Sigmoid colon (tissue), 6 donors: ENCODE measurements at regions not wholly inside any gene's neighbourhood (a gene's known extent, or its start where the extent isn't known, plus 50 kb on each side); places are given as distances from the start of the nearest gene placed in this dataset.
A peak's percentile ranks its signal among the peaks of the same experiment; 100 is the strongest.
"Not testable (repeated sequence)": the region's sequence is repeated elsewhere in the genome, so short reads cannot be mapped to it uniquely, and the experiment has no call there.

Experiments
- DNase-seq: peaks from one replicate; pipeline ENCODE4 v3.0.0-alpha.2; 2019
- H3K27ac ChIP-seq, 4 donors: fragments of 200-600 bp; sonication (generic); one replicate each; pipeline ENCODE4 v1.5.1; 2016 to 2019; ENCODE audit warnings: mild to moderate bottlenecking in 1 of 4
- H3K27me3 ChIP-seq, 3 donors: fragments of 200-600 bp; sonication (generic); one replicate each; pipeline ENCODE4 v1.5.1; 2019; ENCODE audit warnings: mild to moderate bottlenecking in 1 of 3
- H3K36me3 ChIP-seq, 4 donors: fragments of 200-600 bp; sonication (generic); one replicate each; pipeline ENCODE4 v1.5.1; 2016 to 2019
- H3K4me1 ChIP-seq, 4 donors: fragments of 200-600 bp; sonication (generic); one replicate each; pipeline ENCODE4 v1.5.1; 2017 to 2019
- H3K4me3 ChIP-seq, 4 donors: fragments of 200-600 bp; sonication (generic); one replicate each; pipeline ENCODE4 v1.5.1; 2017 to 2019; ENCODE audit warnings: mild to moderate bottlenecking in 2 of 4, moderate library complexity in 1 of 4
- H3K9me3 ChIP-seq, 4 donors: fragments of 200-600 bp in 3 of 4; sonication (generic) in 3 of 4; one replicate each; pipeline versions ENCODE4 v1.5.1 to v1.6.1; 2013 to 2019
- EP300 ChIP-seq, 4 donors: sonication (generic); formaldehyde crosslinking; IDR thresholded peaks; one replicate each; pipeline ENCODE4 v1.6.1; 2017; ENCODE audit warnings: antibody characterized with exemption in 4 of 4
- POLR2A ChIP-seq, 2 donors: fragments of 450-650 bp; IDR thresholded peaks; one replicate each; pipeline ENCODE4 v1.6.1; 2016; ENCODE audit warnings: antibody characterized with exemption in 2 of 2, mild to moderate bottlenecking in 2 of 2, moderate library complexity in 2 of 2
- POLR2AphosphoS5 ChIP-seq, 4 donors: sonication (generic); formaldehyde crosslinking; IDR thresholded peaks; one replicate each; pipeline ENCODE4 v1.6.1; 2017; ENCODE audit warnings: antibody characterized with exemption in 4 of 4
- WGBS, 2 donors: extraction: QIAGEN DNeasy Blood & Tissue Kit; methylation state at CpG; one replicate each; pipeline ENCODE4 v1.1.7; 2013; 5-methylcytosine and 5-hydroxymethylcytosine counted together
- intact Hi-C: fragments of 100-400 bp; cut with DNase I; formaldehyde crosslinking; loops from one replicate; pipeline ENCODE4 v1.15.1; 2023
- TF ChIP-seq, protein P1 (sequence below), 4 experiments: fragments of 450-650 bp in 3 of 4; fragments of 200-600 bp in 1 of 4; IDR thresholded peaks; one replicate each; pipeline ENCODE4 v1.5.1; 2016 to 2019; ENCODE audit warnings: antibody characterized with exemption in 4 of 4, mild to moderate bottlenecking in 3 of 4, moderate library complexity in 2 of 4
- donor health status: healthy with polysubstance abuse.
- donor health status: healthy.

DNA sequence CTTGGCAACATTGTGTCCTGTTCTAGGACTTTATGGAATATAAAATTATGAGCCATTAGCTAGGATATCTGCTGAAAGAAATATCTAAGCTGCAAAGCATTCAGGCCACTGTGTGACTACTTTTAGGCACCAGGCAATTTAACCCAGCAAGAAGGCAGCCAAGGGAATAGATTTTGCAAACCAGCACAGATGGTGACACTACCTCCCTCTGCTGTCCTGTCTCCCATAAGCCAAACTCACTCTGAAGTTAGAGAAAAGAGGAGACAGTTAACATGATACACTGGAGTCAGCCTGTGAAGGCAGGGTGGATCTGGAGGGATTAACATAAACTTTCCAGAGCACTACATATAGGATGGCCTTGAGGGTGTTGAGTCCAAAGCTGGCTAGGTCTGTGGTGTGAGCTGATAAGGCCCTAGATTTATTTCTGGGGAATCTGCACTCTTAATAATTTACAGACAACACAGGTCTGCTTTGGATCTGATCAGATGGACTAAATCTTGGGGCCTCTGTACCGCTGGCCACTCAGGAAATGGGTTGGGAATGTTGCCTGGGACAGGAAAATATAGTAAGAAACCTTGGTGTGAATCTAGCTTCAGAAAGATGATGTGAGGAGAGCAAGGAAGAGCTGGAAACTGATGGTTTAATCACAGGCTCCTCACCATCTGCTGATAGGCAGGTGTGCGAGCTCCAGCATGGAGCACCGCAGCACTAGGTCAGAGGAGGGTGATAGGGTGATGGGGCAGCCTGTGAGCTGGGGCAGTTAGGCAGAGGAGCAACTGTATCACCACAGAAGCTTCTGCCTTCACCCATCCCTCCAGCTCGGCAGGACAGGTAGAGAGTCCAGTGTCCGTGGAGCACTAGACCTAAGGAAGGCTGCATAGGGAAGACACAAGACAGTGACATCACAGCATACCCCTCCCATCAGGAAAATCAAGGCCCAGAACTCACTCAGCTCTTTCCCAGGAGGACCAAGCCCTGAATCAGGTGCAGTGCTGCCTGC lies 229.9 kb upstream of the PRSS1 start:
- WGBS, 2 donors = 78 to 85% methylated on average over 5 of the region's 5 CpGs
- intact Hi-C loops = no loop called here
- Histone ChIP-seq H3K9me3 (no peaks in the 10 kb centered on the region), H3K27me3 (no peaks in the 10 kb centered on the region), H3K36me3 (no peaks in the 10 kb centered on the region), H3K4me1 (no peaks in the 10 kb centered on the region), H3K4me3 (no peak overlapping the region), H3K27ac (no peak overlapping the region)
- TF ChIP-seq, protein P1, sequence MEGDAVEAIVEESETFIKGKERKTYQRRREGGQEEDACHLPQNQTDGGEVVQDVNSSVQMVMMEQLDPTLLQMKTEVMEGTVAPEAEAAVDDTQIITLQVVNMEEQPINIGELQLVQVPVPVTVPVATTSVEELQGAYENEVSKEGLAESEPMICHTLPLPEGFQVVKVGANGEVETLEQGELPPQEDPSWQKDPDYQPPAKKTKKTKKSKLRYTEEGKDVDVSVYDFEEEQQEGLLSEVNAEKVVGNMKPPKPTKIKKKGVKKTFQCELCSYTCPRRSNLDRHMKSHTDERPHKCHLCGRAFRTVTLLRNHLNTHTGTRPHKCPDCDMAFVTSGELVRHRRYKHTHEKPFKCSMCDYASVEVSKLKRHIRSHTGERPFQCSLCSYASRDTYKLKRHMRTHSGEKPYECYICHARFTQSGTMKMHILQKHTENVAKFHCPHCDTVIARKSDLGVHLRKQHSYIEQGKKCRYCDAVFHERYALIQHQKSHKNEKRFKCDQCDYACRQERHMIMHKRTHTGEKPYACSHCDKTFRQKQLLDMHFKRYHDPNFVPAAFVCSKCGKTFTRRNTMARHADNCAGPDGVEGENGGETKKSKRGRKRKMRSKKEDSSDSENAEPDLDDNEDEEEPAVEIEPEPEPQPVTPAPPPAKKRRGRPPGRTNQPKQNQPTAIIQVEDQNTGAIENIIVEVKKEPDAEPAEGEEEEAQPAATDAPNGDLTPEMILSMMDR (IDR thresholded peaks at IDR 0.05) = no peak
- TF ChIP-seq EP300 (IDR thresholded peaks at IDR 0.05) = no peak
- TF ChIP-seq POLR2AphosphoS5 (IDR thresholded peaks at IDR 0.05) = no peak
- TF ChIP-seq POLR2A (IDR thresholded peaks at IDR 0.05) = no peak
- no peak for DNase-seq

DNA sequence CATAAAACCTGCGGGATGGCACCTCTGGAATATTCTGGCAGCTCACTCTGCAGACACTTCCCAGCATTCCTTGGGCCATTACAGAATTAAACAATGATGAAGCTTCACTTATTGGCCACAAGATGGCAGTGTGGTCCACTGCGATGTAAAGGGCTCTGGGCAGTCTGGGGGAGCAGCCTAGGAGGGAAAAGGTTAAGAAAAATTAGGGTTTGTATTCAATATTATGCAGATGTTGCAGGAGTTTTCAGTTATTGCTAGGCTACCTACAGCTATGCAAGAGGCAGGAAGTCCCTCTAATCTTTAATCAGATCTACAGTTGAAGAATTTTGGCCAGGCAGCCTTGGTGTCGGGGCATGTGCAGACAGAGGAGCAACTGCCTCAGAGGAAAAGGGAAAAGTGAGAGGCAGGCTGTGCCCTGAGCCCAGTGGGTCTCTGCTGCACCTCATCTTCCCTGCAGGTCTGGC lies 233.2 kb upstream of the PRSS1 start:
- Histone ChIP-seq H3K27ac (no peak overlapping the region), H3K36me3 (no peaks in the 10 kb centered on the region), H3K4me3 (no peak overlapping the region), H3K27me3 (no peaks in the 10 kb centered on the region), H3K4me1 (no peaks in the 10 kb centered on the region), H3K9me3 (no peaks in the 10 kb centered on the region)
- WGBS, 2 donors = 25 to 28% methylated on average over 3 of the region's 3 CpGs
- intact Hi-C loops = no loop called here
- TF ChIP-seq EP300 (IDR thresholded peaks at IDR 0.05) (no peak), POLR2AphosphoS5 (IDR thresholded peaks at IDR 0.05) (no peak)
- TF ChIP-seq, protein P1 (IDR thresholded peaks at IDR 0.05) = peak in 2 of 4 experiments; percentile 45 to 52
- no peak for DNase-seq

DNA sequence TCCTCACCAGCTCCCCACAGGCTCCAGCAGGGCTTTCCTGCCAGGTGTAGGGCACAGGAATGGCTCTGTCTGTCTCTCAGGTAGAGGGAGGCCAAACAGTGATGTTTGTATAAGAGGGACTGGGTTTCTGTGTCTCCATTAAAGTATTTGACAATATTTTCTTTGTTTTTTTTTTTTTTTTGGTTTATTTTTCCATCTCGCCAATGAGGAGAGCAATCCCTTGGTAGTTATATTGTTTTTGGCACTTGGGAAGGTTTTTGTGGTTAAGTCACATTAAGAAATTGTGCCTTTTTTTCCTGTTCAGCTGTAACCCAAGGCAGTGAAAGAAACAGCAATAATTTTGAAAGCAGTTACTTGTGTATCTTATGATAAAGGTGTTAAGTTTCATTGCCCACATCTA lies 234.6 kb upstream of the PRSS1 start:
- H3K36me3 ChIP-seq, DNase-seq, H3K4me3 ChIP-seq, intact Hi-C loops, H3K27me3 ChIP-seq, H3K9me3 ChIP-seq, H3K27ac ChIP-seq, H3K4me1 ChIP-seq: not testable (repeated sequence)
- 22 to 41% methylated on average over 1 of the region's 1 CpG for WGBS, 2 donors

DNA sequence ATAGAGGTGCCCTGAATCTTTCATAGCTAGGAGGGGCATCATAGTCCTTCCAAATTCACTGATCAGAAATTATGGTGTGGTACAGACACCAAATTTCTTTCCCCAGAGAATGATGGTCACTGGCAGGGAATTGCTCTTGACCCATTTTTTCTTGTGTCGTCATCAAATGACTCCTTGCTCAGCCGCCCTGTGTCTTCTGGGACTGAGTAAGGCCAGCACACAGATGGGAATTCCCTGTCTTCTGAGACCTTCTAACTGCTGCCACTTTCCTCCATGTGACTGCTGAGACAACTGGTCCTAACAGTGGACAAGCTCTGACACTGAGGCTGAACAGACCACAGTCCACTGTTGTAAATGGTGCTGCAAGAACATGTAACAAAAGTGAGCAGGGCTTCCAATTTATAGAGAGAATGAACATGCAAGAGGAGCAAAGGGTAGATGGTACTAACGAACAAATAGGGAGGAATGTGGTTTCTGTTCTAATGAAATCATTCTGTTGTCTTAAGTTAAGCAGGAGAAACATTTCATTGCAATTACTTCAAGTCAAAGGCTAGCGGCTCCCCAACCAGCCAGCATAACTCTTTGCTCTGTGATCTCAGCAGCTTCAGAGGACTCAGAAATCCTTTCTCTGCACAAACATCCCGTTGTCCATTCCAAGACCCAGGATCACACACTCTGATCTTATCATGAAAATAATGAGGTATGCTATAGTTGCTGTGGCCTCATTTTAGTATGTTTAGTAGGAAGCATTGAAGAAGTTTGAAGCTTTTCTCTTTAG lies 235.9 kb upstream of the PRSS1 start:
- no peak for DNase-seq
- intact Hi-C loops = no loop called here
- no peaks in the 10 kb centered on the region for H3K4me1 ChIP-seq
- WGBS, 2 donors = 74 to 83% methylated on average over 5 of the region's 5 CpGs
- H3K36me3 ChIP-seq = no peaks in the 10 kb centered on the region
- H3K9me3 ChIP-seq = no peaks in the 10 kb centered on the region
- TF ChIP-seq EP300 (IDR thresholded peaks at IDR 0.05) = no peak
- TF ChIP-seq, protein P1 (IDR thresholded peaks at IDR 0.05) = no peak
- TF ChIP-seq POLR2A (IDR thresholded peaks at IDR 0.05) = no peak
- TF ChIP-seq POLR2AphosphoS5 (IDR thresholded peaks at IDR 0.05) = no peak
- no peak overlapping the region for H3K4me3 ChIP-seq
- H3K27ac ChIP-seq = no peak overlapping the region
- no peaks in the 10 kb centered on the region for H3K27me3 ChIP-seq

DNA sequence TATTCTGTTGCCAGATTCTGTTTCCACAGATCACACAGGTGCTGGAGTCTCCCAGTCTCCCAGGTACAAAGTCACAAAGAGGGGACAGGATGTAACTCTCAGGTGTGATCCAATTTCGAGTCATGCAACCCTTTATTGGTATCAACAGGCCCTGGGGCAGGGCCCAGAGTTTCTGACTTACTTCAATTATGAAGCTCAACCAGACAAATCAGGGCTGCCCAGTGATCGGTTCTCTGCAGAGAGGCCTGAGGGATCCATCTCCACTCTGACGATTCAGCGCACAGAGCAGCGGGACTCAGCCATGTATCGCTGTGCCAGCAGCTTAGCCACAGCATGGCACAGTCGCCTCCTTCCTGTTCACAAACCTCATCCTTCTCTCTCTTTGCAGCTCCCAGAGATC lies 237.5 kb upstream of the PRSS1 start:
- Histone ChIP-seq H3K9me3 (no peaks in the 10 kb centered on the region), H3K36me3 (no peaks in the 10 kb centered on the region), H3K27me3 (no peaks in the 10 kb centered on the region), H3K4me3 (no peak overlapping the region), H3K4me1 (no peaks in the 10 kb centered on the region), H3K27ac (no peak overlapping the region)
- TF ChIP-seq, protein P1 (IDR thresholded peaks at IDR 0.05) = no peak
- no peak for TF ChIP-seq POLR2A (IDR thresholded peaks at IDR 0.05)
- WGBS, 2 donors = 83 to 88% methylated on average over 7 of the region's 7 CpGs
- no peak for DNase-seq
- intact Hi-C loops = no loop called here
